ENCODE measurements at regions not wholly inside any gene's neighbourhood (a gene's known extent, or its start where the extent isn't known, plus 50 kb on each side); places are given as distances from the start of the nearest gene placed in this dataset.

DNA sequence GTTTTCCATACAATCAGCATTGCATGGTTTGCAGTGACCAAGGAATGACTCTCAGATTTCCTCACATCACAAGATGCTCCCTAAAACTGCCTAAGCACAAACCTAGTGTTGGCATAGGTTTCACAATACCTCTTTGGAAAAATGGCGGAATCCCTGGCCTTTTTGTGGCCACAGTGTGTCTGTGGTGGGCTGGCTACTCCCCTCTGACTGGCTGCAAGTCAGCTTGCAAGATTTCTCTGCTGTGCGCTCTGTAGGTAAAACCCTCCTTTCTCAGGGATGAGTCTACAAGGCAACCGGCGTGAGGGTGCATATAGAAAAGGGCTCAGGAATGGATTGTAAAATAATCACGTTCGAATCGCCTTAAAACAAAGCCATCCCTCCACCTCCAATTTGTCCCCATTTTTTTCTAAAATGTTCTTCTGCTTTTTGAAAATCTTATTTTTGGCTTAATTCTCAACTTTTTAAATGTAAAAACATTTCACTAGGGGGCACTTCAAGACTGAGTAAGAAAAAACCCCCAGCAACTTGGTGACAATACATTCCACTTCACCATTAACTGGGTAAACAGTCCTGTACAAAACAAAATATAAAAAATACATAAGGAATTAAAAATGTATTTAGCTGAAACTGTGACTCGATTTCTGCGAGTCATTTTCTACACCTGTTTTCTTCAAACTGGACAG is 235.6 kb downstream of the STIM2 start:
- TF ChIP-seq, protein P1, sequence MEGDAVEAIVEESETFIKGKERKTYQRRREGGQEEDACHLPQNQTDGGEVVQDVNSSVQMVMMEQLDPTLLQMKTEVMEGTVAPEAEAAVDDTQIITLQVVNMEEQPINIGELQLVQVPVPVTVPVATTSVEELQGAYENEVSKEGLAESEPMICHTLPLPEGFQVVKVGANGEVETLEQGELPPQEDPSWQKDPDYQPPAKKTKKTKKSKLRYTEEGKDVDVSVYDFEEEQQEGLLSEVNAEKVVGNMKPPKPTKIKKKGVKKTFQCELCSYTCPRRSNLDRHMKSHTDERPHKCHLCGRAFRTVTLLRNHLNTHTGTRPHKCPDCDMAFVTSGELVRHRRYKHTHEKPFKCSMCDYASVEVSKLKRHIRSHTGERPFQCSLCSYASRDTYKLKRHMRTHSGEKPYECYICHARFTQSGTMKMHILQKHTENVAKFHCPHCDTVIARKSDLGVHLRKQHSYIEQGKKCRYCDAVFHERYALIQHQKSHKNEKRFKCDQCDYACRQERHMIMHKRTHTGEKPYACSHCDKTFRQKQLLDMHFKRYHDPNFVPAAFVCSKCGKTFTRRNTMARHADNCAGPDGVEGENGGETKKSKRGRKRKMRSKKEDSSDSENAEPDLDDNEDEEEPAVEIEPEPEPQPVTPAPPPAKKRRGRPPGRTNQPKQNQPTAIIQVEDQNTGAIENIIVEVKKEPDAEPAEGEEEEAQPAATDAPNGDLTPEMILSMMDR (IDR thresholded peaks at IDR 0.05) = no peak
- no peak for TF ChIP-seq POLR2AphosphoS5 (IDR thresholded peaks at IDR 0.05)
